ENCODE measurements at regions not wholly inside any gene's neighbourhood (a gene's known extent, or its start where the extent isn't known, plus 50 kb on each side); places are given as distances from the start of the nearest gene placed in this dataset. TPM values are rescaled to one million over a fixed set of nuclear protein-coding genes. Genes with fewer than 3 reads are reported as not detected.

DNA sequence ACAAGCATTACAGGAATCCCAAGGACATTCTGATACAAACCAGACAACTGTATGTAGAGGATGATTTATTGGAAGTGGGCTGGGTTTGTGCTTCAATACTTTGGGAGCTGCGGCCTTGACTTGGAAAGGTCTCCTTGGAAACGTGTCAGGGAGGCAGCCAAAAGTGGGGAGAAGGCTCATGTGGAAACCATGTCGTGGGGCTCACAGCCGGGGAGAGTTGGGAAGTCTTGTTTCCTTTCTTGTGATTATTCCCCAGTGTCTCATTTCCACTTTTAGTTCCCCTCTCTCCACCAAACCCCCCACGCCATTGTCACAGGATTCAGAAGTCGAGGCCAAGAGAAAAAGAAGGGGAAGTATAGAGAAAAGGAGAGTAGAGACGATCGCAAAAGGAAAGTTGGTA is 53.9 kb upstream of the SFMBT2 start:
- WGBS, 2 donors, result 77 to 79% methylated on average over 8 of the region's 8 CpGs
- H3K36me3 ChIP-seq (ENCODE audit: control insufficient read depth in 4 of 4, insufficient read depth in 4 of 4, low read length in 4 of 4), result no peaks in the 10 kb centered on the region
- no peak for ATAC-seq (ENCODE audit: insufficient read depth, low FRiP score)
- TF ChIP-seq, protein P1, sequence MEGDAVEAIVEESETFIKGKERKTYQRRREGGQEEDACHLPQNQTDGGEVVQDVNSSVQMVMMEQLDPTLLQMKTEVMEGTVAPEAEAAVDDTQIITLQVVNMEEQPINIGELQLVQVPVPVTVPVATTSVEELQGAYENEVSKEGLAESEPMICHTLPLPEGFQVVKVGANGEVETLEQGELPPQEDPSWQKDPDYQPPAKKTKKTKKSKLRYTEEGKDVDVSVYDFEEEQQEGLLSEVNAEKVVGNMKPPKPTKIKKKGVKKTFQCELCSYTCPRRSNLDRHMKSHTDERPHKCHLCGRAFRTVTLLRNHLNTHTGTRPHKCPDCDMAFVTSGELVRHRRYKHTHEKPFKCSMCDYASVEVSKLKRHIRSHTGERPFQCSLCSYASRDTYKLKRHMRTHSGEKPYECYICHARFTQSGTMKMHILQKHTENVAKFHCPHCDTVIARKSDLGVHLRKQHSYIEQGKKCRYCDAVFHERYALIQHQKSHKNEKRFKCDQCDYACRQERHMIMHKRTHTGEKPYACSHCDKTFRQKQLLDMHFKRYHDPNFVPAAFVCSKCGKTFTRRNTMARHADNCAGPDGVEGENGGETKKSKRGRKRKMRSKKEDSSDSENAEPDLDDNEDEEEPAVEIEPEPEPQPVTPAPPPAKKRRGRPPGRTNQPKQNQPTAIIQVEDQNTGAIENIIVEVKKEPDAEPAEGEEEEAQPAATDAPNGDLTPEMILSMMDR (IDR thresholded peaks at IDR 0.05; ENCODE audit: control extremely low read depth, extremely low read depth), result no peak
- no peaks in the 10 kb centered on the region for H3K4me1 ChIP-seq (ENCODE audit: control insufficient read depth in 5 of 5, insufficient read depth in 5 of 5, low read length in 5 of 5)
- H3K27ac ChIP-seq (ENCODE audit: low read depth in 1 of 2, low read length in 1 of 2), result no peak overlapping the region
- no peak overlapping the region for H3K9ac ChIP-seq (ENCODE audit: insufficient read depth in 1 of 2, low read length in 2 of 2)
- no peaks in the 10 kb centered on the region for H3K9me3 ChIP-seq (ENCODE audit: control insufficient read depth in 4 of 4, insufficient read depth in 3 of 4, low read length in 3 of 4)
- no peak for DNase-seq
- peaks cover 0 to 2% (median 0%) of the 10 kb centered on the region in 3 donors for H3K27me3 ChIP-seq (ENCODE audit: control insufficient read depth in 3 of 3, insufficient read depth in 3 of 3, low read length in 2 of 3)
- no peak overlapping the region for H3K4me3 ChIP-seq

Small RNA genes lying in the stretch of these regions (small RNA-seq; reads per million reads assigned to genes)
- not detected for gene RNU6-535P (ENCODE audit: low replicate concordance)
